Stimulated activated CD4-positive, alpha-beta T cell treated with anti-CD3 and anti-CD28 coated beads, Interleukin-2, amount 100 ng/mL, for 24 hours (primary cell): ENCODE measurements at regions not wholly inside any gene's neighbourhood (a gene's known extent, or its start where the extent isn't known, plus 50 kb on each side); places are given as distances from the start of the nearest gene placed in this dataset.

ENCODE experiments used
- DNase-seq, 2 donors: peaks; one replicate each; pipeline ENCODE4 v3.0.0-alpha.2; 2020

DNA sequence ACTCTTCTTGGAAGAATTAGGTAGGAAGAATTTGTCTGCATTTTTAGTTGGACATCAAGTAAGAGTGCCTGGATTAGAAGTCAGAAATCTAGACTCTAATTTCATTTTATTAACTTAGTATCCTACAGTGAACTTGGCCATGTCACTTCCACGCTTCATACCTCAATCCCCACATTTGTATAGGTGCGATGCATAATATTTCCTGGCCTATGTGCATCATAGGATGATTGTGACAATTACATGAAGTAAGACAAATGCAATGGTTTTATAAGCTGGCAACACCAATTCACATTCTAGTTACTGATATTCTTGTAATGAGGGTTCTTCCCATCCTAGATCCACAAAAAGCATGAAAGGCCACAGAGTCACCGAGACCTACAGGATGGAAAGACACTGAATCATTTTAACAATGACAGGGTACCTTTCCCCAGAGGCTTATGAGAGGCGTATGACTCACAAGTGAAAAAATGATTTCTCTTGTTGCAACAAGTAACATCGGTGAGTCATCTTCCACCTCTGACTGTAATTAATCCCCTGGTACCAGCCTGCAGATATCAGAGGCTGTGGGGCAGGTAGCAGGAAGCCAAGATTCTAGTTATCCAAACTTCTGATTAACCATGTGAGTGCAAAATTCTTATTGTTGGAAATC, 56.0 kb upstream of the OR5AK2 start:
- no peak for DNase-seq

DNA sequence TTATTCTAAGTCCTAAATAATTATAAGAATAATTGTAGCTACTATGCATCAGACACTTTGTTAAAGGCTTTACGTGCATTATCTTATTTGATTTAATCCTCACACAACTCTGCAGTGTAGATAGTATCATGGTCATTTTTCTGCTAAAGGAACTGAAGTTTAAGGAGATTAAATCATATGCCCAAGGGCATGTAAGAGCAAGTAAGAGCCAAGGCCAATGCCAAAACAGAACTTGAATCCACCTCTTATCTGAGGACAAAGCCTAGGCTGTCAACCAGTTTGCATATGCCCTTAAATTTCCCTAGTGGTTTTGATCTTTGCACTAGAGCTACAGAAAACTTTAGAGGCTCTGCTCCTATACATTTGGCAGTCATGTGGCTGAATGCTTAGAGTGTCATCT, 65.6 kb upstream of the OR5AK2 start:
- no peak for DNase-seq

DNA sequence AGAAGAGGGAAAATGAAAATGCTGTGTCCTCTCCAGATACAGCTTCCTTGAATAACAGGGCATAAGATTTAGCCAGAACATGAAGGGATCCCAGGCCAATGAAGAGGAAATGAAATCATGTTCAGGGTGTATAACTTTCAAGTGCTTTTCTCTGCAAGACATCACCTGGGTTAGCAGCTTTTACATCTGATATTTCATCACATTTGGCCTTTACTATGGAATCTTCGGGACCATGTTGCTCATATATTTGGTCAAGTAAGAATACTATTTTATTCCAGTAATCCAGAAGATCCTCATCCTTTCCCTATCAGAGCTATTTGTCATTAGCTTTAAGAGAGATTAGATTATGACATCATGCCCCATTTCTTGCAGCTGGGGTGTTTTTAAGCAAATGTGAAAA, 66.3 kb upstream of the OR5AK2 start:
- no peak for DNase-seq

DNA sequence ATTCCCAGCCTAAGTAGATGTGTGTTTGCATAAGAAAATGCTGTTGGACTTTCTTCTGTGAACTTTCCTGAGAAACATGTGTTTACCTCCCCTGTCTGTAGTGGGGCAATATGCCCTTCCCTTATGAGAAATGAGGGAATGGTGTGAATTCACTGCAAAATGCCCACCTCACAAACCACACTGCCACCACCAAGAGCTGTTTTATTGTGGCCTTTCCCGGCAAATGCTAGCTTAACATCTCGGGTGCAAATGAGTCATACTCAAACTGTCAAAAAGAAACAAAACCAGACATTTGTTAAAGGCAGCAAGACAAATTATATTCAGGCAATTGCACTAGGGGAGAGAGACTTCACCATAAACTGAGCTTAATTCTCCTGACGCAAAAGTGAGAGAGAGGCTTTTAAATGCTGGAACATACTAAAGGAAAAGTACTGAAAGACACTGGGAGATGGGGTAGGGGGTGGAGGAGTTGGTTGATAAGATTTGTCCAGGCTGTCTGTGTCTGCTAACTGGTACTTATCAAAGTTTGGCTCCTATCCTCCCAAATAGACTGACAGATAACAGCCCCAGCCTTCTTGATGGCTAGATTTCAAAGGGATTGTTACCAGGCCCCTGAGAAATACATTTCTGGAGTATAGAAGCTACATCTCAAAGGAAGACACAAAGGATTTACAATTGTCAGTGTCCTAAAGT, 70.9 kb upstream of the OR5AK2 start:
- DNase-seq, result no peak

DNA sequence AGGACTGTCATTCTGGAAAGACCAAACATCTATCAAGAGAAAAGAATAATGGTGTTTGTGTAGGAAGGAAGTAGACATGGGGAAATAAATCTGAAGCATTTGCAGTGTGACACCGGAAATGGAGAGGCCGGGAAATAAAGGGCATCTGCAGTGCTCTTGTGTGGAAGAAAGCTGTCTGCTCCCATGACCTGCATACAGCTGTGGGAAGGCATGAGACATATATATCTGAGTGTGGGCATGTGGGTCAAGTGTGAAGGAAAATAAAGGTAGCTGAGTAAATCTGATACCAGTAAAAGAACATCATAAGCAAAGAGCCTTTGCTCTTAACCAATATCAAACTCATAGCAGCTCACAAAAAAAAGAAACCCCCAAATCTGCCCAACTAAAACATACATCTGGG, 72.1 kb upstream of the OR5AK2 start:
- DNase-seq, result no peak

DNA sequence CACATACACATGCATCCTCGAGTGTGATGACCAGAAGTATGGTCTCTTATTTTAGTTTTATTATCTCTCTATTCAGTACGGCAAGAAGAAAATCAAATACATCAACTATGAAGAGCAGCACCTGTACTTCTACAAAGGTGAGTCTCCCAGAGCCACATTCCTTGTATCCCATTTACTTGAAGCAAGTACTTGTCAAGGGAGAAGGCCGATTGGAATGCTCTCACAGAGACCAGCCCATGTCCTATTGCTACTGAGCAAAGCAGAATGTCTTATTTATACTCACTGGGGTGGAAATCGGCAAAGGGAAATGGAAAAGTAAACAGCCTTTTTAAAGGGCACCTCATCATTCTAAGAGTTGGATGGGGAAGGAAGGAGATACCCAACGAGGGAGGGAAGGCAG, 72.6 kb upstream of the OR5AK2 start:
- no peak for DNase-seq

DNA sequence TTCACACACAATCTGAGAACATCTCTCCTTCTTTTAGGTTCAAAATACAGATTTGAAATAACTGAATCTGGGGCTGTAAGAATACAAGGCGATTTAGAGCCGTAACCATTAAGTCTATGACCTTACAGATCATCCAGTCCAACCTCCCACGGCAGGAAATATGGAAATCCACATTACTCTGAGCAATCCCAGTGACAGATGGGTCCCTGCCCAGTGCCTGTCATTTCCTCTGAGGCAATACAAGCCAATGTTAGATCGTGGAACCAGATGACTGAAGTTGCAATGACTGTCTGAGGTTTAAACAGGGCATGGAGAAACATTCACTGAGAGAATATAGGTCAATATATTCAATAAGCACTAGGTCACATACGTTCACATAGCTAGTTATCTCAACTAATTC, 77.4 kb upstream of the OR5AK2 start:
- no peak for DNase-seq

DNA sequence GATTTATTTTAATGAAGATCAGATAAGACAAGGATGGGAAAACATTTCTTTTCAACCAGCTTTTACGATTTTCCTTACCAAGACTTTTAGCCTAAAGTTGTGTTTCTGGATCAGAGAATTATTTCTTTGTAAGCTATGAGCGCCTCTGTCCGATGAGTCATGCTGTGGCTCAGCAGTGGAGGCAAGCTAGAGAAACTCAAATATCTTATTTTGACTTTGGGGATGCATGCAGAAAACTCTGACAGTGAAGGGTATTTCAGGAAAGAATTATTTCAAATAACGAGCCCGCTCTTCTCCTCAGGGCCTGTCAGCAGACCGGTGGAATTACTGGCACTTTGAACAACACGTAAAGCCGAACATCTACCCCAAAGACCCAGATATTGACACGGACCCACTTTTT, 77.9 kb upstream of the OR5AK2 start:
- no peak for DNase-seq

DNA sequence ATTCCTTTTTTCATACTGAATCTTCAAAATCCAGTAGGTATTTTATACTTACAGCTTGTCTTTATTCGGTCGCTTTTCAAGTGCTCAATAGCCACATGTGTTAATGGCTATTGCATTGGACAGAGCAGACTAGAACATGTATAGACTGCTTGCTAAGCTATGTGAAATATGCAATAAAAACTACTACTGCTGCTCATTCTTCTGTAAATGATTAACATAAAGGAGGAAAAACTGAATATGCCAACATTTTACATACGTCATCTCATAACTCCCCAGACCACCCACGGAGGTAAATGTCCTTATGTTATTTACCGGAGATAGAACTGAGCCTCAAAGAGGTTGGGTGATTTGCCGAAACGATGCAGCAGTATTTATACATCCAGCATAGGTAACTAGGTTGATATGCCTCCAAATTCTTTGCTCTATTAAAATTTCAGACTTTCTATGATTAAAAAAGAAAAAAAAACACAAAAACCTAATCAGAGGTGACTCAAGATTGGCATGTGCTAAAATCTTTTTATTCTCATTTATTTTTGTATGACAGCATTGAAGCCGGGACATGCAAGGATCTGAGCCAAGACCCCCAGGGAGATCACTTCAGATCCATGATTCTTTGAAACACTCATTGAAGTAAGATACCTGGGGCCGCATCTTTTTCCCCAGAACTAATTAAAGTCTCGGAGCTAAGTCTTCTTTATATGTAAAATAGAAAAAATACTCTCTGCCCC, 78.5 kb upstream of the OR5AK2 start:
- no peak for DNase-seq

DNA sequence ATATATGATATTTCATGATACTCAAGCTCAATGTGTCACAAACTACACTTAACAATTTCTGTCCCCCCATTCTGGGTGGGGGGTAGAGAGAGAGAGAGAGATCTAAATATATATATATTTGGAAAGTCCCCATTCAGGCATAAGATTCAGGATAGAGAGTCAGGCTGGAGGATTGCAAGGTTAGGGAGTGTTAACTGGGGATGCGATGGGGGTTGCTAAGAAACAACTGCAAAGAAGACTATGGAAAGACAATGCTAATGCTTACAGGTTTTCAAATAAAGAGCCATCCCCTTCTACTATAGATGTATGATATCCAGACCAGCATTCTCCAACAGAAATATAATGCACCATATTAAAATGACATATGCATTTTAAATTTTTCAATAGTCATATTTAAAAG, 79.2 kb upstream of the OR5AK2 start:
- no peak for DNase-seq

DNA sequence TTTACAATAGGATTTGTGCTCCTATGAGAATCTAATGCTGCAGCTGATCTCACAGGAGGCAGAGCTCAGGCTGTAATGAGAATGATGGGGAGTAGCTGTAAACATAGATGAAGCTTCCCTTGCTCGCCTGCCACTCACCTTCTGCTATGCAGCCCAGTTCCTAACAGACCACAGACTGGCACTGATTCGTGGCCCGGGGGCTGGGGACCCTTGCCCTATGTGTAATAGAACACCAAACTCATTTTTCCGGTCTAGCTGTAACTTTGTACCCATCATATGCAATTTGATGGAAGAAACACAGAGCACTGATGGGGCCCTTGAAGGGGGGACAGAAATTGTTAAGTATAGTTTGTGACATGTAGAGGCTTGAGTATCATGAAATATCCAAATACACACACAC, 79.6 kb upstream of the OR5AK2 start:
- no peak for DNase-seq

DNA sequence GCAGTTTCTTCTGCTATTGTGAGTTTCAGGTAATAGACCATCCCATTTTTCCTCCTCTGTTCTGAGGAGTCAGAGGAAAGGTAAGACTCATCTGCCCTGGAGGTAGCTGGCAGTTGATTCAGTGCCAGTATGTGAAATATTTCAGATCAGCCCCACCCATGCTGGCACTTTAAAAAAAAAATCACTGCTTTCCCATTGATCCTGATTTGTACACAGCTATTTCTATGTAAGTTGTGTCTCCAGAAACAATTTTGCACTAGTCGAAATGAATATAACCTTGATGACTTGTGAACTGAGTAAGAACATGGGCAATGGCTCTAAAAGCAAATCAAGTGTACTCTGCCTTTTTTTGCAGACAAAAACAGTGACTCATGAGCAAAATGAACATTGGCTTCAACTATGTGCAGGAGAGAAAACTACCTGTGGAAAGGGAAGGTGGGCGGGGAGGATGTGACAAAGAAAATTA, 82.0 kb upstream of the OR5AK2 start:
- no peak for DNase-seq

DNA sequence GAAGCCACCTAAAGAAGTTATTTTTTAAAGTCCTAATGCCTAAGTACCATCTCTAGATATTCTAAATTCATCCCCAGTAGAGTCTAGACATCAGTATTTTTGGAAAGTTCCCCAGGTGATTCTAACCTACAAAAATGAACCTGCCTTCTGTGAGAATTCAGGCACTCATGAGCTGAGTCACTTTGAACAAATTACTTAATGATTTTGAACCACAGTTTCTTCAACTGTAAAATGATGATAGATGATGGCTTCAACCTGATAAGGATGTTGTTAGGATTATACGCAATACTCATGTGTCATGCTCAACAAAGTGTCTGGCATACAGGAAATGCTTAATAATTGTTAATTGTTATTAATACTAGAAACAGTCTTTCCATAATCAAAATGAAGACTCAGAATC, 82.8 kb upstream of the OR5AK2 start:
- no peak for DNase-seq

DNA sequence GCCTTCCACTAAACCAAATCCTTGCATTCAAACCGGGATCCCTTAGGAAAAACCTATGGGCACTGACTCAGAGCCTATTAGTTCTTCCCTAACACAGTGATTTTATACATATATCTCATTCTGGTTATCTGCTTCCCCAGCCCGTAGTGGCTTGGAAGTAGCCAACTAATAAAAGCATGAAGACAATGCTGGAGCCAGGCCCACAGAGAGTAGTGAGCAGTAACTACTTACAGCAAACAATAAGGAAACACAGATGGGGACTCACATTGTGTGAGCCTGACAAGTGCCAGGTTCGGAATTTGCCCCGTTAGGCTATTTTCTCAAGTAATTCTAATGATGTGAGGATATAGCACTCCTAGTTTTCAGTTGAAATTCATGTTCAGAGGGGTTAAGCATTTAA, 83.3 kb upstream of the OR5AK2 start:
- no peak for DNase-seq

DNA sequence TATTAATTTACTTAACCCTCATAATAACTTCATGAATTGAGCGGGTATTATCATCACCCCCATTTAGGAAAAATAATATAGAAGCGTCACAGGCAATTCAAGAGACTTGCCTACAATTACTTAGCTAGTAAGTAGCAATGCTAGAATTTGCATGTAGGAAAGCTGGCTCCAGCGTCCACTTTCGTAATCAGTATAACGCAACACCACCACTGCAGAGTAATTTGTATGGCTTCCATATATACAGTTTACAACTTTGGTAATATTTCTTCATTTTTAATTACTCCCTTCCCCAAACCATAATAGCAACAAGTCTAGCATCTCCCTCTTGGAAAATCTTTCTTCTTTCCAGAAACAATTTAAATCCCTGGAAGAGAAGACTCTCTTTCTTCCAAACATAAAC, 89.9 kb upstream of the OR5AK2 start:
- no peak for DNase-seq

DNA sequence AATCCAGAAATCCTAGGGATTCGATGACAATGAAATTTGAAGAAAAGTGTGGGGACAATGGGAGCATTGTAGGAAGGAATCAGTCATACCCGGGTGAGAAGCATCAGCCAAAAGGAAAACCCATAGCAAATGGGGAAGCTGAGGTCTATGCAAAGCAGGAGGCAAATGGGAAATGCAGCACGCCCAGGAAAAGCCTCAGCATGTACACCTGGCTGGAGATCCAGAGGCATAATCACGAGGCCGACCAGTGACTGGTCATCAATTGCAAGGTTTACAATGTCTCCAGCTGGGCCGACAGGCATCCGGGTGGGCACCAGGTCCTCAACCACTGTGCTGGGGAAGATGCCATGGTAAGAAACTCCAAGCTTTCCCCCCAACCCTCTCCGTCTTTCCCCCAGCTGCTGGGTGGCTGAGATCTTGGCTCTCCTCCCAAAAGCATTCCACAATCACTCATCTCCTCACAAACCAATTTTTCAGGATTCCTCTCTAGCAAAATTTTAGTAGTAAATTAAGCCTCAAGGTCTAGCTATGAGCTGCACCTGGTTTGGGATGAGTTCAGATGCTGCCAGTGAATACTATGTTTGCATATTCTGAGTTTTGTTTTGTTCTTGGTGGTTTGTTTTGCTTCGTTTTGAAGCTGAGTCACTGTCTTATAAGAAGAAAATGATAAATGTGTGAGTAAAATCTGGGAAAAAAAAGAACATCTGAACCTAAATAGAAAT, 98.0 kb upstream of the OR5AK2 start:
- DNase-seq, result no peak

DNA sequence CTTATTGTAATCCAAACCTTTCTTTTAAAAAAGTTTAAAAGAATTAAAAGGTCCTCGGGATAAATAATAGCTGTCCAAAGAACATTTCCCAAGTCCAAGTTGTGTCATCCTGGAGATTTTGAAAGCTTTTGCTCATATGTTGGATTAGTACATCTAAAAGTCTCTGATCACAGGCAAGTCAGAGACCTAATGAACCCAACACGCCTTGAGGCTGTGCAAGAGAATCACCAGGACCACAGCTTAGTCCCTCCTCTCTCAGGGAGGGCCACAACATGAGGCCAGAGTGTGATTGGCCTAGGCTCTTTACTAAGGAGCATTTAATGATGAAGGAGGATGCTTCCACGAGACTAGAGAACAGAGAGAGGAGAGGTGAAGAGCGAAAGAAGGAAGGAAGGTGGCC, 98.7 kb upstream of the OR5AK2 start:
- no peak for DNase-seq

DNA sequence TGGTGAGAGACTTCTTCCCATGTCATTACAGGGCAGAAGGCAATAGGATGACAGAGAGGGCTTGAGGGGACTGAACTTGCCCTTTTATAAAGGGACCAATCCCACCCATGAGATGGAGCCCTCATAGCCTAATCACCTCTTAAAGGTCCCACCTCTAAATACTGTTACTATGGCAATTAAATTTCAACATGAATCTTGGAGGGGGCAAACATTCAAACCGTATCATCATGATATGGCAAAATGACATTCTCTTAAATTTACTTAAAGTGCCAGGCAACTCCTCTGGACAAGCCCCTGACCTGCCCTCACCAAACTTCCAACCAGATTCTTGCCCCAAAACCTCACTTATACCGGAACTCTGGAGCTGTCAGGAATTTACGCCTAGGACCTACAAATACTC, 100.8 kb upstream of the OR5AK2 start:
- DNase-seq, result no peak

DNA sequence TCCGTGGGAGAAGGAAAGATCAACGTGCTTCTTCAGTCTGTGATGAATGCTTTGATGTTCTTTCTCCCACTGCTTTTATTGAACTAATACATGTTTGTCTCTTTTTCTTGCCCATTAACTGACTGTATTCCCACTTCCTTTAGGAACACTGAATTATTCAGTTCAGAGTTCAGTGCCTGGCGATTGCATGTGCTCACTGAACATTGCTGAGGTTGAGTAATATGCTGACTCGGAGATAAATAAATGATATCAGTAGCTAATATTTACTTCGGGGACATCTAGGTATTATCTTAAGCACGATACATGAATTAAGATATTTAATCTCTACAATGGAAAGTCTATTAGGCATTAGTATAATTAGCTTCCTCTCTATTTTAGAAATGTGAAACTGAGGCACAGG, 102.3 kb upstream of the OR5AK2 start:
- no peak for DNase-seq

DNA sequence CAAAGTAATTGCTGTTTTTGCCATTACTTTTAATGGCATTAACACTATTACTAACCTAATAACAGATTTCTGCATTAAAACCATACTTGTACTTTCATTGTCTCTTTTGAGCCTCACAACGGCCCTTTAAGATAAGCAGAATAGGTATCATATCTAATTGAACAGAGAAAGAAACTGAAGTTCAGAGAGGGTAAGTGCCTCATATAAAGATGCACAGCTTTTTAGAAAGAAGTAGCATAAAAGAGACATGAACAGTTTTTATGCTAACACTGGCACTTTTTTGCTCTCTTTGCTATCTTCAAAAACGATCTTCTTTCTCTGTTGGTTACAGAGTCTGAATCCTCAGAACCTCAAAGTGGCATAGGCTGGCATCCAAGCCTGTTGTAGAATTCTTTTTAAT, 102.9 kb upstream of the OR5AK2 start:
- no peak for DNase-seq

DNA sequence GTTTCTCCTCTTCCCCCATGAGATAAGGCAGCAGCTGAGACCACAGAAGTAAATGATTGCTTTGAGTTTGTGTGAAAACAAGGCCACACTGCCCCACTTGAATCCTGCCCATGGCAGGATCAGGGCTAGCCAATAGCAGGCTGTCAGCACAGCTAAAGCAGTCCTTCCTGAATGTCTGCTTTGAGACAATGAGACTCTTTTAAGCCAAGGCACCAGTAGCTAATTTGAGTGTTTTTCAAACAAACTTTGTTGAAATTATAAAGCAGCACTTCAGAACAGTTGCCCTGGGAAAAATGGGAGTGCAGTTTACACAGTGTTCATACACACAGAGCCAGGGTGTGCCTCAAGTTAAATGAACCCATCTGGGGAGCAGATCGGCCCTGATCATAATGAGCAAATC, 103.5 kb upstream of the OR5AK2 start:
- no peak for DNase-seq

DNA sequence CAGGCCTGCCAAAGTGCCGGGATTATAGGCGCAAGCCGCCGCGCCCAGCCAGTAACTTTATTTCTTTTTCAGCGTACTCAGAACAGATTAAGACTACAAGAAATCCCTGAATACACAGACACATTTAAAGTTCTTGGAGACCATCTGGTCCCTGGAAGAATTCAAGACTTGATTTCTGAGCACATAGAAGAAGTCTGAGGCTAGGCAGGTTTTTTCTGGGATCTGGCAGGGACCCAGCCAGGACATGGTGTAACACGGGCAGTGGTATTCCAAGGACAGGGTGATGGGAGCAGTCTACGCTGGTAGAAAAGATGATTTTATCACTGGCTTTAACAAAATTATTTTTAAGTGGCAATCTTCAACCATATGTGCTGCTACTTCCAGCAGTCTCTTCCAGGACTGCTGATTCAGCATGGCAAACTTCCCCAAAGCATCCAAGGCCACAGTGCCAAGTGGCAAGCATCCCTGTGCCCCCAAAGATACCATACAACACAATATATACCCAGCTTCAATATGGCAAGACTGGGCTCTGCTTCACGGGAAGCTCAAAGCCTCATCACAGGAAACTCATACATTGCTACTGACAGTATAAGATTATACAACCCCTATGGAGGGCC, 105.2 kb upstream of the OR5AK2 start:
- no peak for DNase-seq

DNA sequence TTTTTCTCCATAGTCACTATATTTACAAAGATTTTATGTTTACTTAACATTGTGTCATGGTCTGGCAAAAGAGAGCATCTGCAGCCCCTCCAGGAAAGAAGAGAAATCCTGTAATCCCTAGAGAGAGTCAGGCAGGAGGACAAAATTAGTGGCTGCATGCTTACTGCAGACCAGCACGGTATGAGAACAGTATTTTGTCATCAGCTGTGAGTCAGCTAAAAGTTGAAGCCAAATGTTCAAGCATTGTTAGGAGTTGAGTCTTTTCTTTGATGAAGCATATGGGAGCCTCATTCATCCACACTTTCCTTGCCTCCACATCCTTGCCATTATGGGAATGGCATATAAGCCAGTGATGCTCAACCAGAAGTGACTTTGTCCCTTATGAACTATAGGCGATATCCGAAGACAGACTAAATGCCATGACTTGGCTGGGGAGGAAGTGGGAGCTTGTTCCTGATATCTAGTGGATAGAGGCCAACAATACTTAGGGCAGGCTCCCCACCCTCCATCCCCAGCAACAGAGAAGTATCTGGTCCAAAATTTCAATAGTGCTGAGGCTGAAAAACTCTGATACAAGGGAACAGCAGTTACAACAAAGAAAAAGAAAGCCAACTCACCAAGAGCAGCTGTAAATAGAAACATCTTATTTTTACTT, 112.0 kb upstream of the OR5AK2 start:
- DNase-seq, result no peak
